B cell (primary cell): ENCODE measurements at regions not wholly inside any gene's neighbourhood (a gene's known extent, or its start where the extent isn't known, plus 50 kb on each side); places are given as distances from the start of the nearest gene placed in this dataset.

Source experiments
- CTCF ChIP-seq: fragments of 200-600 bp; IDR thresholded peaks from one replicate; pipeline ENCODE4 v1.8.0; 2022; ENCODE audit warnings: antibody characterized with exemption, mild to moderate bottlenecking
- EZH2 ChIP-seq: IDR thresholded peaks from 2 replicates; pipeline ENCODE4 v1.6.1; 2012; ENCODE audit warnings: borderline replicate concordance, low read depth, mild to moderate bottlenecking, moderate library complexity, low read length; ENCODE audit not compliant: insufficient read depth, poor library complexity, severe bottlenecking

GRCh38 chr18:60812921-60813320 is 440.3 kb upstream of the MC4R start:
- TF ChIP-seq CTCF (no peak), EZH2 (no peak)
